Upper lobe of left lung (tissue), 4 donors: ENCODE measurements at regions not wholly inside any gene's neighbourhood (a gene's known extent, or its start where the extent isn't known, plus 50 kb on each side); places are given as distances from the start of the nearest gene placed in this dataset.

ENCODE experiments used
- CTCF ChIP-seq, 6 experiments: fragments of 450-650 bp in 4 of 6; fragments of 200-600 bp in 2 of 6; sonication (generic) in 2 of 6; IDR thresholded peaks; one replicate each; pipeline ENCODE4 v1.5.1; 2016 to 2019; ENCODE audit warnings: antibody characterized with exemption in 6 of 6
- POLR2AphosphoS5 ChIP-seq, 2 donors: sonication (generic); formaldehyde crosslinking; IDR thresholded peaks; one replicate each; pipeline ENCODE4 v1.5.1; 2017; ENCODE audit warnings: antibody characterized with exemption in 2 of 2

DNA sequence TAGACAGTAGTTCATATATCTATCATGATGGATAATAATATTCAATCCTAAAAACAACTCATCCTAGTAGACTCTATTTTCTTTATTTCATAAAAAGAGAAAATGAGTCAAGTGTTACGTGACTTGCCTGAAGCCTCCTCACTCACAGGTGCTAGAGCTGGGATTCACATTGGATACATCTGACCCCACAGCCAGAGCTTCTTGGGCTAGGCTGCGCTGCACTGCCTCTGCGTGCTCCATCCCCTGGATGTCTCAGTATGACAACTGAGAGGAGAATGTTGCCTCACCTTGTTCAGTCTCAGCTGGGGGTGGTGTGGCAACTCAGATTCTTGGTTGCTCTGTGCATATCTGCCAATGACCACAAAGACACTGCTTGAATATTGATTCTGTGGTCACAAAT lies 286.6 kb downstream of the LIG4 start:
- TF ChIP-seq POLR2AphosphoS5 (IDR thresholded peaks at IDR 0.05) (no peak), CTCF (IDR thresholded peaks at IDR 0.05) (no peak)
